Activated CD8-positive, alpha-beta memory T cell treated with anti-CD3 and anti-CD28 coated beads, Interleukin-2, amount 50 U/mL, for 48 hours (primary cell): ENCODE measurements at regions not wholly inside any gene's neighbourhood (a gene's known extent, or its start where the extent isn't known, plus 50 kb on each side); places are given as distances from the start of the nearest gene placed in this dataset.
A peak's percentile ranks its signal among the peaks of the same experiment; 100 is the strongest.
"Not testable (repeated sequence)": the region's sequence is repeated elsewhere in the genome, so short reads cannot be mapped to it uniquely, and the experiment has no call there.

ENCODE experiments used
- DNase-seq: peaks from one replicate; pipeline ENCODE4 v3.0.0-alpha.2; 2020

- DNase-seq, result no peak
Measured at GRCh38 chr9:38253200-38253599, 139.3 kb upstream of the ALDH1B1 start.

GRCh38 chr9:38251036-38251860 lies 141.3 kb upstream of the ALDH1B1 start:
- no peak for DNase-seq

DNA sequence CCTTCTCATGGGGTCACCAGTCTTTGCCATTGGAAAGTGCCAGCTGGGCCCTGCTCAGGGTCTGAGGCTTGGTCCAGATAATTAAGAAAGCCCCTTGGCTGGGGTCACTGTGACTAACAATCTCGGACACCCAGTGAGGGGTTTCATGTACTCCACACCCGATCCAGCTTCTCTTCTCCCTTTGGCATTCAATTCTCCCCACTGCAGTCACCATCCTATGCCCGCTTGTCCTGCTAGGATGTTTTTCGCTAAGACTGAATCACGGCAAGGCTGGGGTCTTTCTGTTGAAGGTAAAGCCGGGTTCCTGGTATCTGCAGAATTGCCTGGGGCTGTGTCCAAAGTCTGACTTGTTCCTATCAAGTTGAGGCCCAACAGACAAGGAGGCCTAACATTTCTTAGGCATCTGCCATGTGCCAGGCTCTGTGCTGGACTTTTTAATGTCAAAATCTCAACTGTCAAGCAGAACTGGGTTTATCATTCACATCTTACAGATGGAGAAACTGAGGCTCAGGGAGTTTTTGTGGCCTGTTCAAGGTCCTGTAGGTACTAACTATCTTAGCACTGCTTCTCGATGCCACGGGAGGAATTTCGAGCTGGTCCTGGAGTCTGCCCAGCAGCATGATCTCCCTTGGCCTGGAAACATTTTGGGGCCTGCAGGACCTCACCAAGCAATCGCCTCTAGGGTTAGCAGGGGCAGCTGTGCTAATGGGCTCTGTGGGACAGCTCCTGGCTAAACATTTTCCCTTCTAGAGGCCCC lies 142.0 kb upstream of the ALDH1B1 start:
- DNase-seq, result no peak

GRCh38 chr9:38249587-38250210 lies 142.8 kb upstream of the ALDH1B1 start:
- DNase-seq, result no peak

GRCh38 chr9:38249049-38249448 lies 143.5 kb upstream of the ALDH1B1 start:
- DNase-seq, result no peak

- no peak for DNase-seq
Measured at GRCh38 chr9:38246833-38247232, 145.7 kb upstream of the ALDH1B1 start.

GRCh38 chr9:38244971-38245370 lies 147.5 kb upstream of the ALDH1B1 start:
- no peak for DNase-seq

DNA sequence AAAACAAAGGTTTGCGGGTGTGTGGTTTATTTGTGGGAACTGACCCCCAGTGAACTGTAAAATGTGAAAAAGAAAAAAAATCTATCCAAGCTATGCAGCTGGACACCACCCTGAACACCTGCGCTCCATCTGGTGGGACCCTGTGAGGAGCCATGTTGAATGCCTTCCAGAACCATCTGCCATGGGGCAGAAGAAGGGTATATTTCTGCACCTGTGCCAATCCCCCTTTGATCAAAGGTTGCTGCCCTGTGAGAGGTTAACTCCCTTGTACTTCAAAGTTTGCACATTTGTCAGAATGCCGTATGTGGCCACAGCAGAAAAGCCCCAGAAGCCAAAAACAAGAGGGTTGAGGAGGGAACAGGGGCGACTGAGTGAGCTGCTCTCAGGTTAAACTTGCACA lies 148.5 kb upstream of the ALDH1B1 start:
- DNase-seq, result no peak

DNA sequence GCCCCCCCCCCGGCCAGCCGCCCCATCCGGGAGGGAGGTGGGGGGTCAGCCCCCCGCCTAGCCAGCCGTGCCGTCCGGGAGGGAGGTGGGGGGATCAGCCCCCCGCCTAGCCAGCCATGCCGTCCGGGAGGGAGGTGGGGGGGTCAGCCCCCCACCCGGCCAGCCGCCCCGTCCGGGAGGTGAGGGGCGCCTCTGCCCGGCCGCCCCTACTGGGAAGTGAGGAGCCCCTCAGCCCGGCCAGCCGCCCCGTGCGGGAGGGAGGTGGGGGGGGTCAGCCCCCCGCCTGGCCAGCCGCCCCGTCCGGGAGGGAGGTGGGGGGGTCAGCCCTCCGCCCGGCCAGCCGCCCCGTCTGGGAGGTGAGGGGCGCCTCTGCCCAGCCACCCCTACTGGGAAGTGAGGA lies 150.4 kb upstream of the ALDH1B1 start:
- not testable (repeated sequence) for DNase-seq

- no peak for DNase-seq
Measured at GRCh38 chr9:38240051-38240450, 152.5 kb upstream of the ALDH1B1 start.

GRCh38 chr9:38235244-38235643 lies 157.3 kb upstream of the ALDH1B1 start:
- no peak for DNase-seq

DNA sequence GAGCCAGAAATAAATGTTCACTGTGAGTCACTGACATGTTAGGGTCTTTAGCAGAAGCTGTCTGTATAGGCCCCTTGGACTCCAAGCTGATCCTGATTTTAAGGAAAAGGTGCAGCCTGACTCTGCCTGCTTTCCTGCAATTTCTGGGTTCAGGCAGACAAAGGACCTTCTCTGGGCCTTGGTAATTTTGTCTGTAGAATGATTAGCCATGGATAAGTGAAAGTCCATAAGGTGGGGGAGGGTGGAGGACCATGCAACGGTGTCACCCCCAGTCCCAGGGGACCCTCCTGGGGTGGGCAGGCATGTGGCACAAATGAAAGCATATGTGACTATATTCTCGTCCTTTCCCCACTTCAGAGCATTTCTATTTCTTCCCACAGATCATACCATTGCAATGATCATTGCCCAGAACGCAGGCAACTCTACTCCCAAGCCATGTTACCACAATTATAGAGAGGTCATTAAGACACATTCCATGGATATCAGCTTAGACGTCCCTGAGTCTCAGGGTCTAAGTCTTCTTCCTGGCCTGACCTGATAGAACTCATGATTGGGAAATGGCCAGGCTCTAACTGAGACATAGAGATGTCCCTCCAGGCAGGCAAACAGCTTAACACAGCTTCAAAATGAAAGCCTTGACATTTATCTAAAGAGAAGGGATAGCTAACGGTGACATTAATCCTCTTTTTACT lies 157.9 kb upstream of the ALDH1B1 start:
- no peak for DNase-seq

DNA sequence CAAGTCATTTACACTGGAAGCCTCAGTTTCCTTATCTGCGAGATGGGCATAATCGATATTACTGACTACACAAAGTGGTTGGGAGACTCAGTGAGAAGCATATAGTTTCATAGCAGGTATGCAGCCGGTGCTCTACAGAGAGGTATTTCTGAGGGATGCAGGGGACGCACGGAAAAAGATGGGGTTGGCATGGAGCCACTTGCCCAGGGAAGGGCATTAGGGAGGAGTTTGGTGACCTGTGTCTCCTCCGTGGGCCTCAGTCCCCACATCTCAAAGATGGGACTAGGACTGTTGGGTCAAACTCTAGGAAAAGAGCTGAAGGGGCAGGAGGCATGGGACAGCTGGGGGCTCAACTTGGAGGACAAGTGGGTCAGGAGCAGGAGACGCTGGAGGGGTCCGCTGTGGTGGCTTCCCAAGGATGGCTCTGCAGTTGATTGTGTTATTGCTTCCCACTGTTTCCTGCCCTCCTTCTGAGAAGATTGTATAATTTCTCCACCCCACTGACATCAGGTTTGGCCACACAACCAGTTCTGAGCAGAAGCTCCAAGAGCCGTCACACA lies 158.6 kb upstream of the ALDH1B1 start:
- no peak for DNase-seq

GRCh38 chr9:38233343-38233742 lies 159.2 kb upstream of the ALDH1B1 start:
- DNase-seq, result no peak

DNA sequence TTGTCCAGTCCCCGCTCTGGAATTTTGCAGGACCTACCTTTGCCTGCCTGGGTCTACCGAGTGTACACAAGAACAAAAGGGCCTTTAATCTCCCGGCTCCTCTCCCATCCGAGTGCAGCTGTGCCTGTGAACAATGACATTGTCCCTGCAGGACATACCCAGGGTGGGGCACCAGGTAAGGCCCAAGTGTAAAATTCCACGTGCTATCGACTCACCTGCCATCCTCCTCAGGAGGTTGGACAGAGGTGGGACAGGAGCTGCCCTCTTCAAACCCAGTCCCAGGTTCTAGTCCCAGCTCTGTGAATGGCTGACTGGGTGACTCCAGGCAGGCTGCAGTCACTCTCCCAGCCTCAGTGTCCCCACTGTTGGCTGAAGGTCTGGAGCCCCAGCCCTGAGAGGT lies 159.6 kb upstream of the ALDH1B1 start:
- DNase-seq, result no peak

- DNase-seq, result no peak
Measured at GRCh38 chr9:38229504-38230155, 160.6 kb upstream of the SHB start.

DNA sequence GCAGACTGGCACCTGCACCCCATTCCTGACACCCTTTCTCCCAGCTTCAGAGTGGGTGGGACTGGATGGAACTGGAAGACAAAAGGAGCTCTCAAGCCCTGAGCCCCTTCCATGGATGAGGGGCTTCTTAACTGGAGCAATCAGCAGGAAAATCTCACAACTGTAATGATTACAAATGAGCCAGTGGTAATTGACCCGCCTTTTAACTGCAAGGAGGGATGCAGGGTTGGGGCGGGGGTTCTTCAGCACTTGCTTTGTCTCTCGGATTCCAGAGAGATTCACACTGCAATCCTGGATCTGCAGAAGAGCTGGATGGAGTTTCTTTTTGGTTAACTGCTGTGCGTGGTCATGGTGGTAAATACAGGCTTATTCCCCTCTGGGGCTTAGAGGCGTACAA lies 160.1 kb upstream of the SHB start:
- no peak for DNase-seq

GRCh38 chr9:38228331-38229103 lies 159.5 kb upstream of the SHB start:
- DNase-seq, result no peak

DNA sequence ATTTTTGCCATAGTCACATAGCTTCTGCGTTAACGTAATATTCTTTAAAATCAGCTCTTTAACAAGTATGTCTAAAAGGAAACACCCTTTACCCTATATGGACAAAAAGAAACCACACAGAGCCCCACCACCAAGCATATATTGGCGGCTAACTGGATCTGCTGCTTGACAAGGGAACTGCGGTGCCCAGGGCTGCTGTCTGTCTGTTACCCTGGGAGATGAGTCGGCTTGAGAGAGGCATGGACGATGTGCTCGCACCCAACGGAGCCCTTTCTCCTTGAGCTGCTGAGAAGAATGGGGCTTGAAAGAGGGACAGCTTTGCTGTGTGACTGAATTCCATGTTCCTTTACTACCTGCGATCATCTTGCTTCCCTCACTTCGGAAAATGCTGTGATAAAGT lies 158.6 kb upstream of the SHB start:
- DNase-seq, result no peak

- peak; percentile 79 for DNase-seq
Measured at GRCh38 chr9:38227061-38227540, 158.1 kb upstream of the SHB start.

GRCh38 chr9:38226491-38226951 lies 157.5 kb upstream of the SHB start:
- DNase-seq, result no peak
